IMR-90 (cell line): ENCODE measurements at regions not wholly inside any gene's neighbourhood (a gene's known extent, or its start where the extent isn't known, plus 50 kb on each side); places are given as distances from the start of the nearest gene placed in this dataset.
"Not testable (repeated sequence)": the region's sequence is repeated elsewhere in the genome, so short reads cannot be mapped to it uniquely, and the experiment has no call there.

ENCODE experiments used
- ATAC-seq: fragments of 200-7000 bp; cut with Tn5 transposase; 2 replicates; pipeline ENCODE4 v1.9.1; 2020; ENCODE audit warnings: low read depth, mild to moderate bottlenecking, moderate library complexity
- BruUV-seq: library from RNA; stranded (reverse); fragments of 400-500 nt; replicated peaks from 2 replicates; lab custom pipeline; 2021; lab: Mats Ljungman, UMichigan
- CTCF ChIA-PET: fragments of 300-600 bp; formaldehyde crosslinking; extraction: SDS; loops from one replicate; lab custom pipeline; 2021; ENCODE audit warnings: antibody characterized with exemption; lab: Yijun Ruan, JAX
- POLR2A ChIA-PET: fragments of 300-600 bp; sonication (Branson Sonifier 250); formaldehyde crosslinking; loops from one replicate; lab custom pipeline; 2022; ENCODE audit warnings: antibody characterized with exemption; ENCODE audit not compliant: unreplicated experiment; lab: Charles Lee
- DNase-seq: peaks from one replicate; pipeline ENCODE4 v3.0.0; 2013
- H2AFZ ChIP-seq: replicated peaks from 2 replicates; pipeline ENCODE3; 2013; ENCODE audit warnings: low read length, mild to moderate bottlenecking; ENCODE audit not compliant: poor library complexity
- H2AK5ac ChIP-seq: 2 replicates; pipeline ENCODE4 v1.6.1; 2013; ENCODE audit warnings: low read depth, low read length, inconsistent platforms
- H2AK9ac ChIP-seq: replicated peaks from 2 replicates; pipeline ENCODE3; 2013; ENCODE audit warnings: mild to moderate bottlenecking, low read depth, low read length, moderate library complexity; ENCODE audit not compliant: poor library complexity
- H2BK120ac ChIP-seq: 2 replicates; pipeline ENCODE4 v1.6.1; 2013; ENCODE audit warnings: low read depth, low read length, inconsistent platforms
- H2BK15ac ChIP-seq: 3 replicates; pipeline ENCODE4 v1.6.1; 2013; ENCODE audit warnings: low read depth, low read length, inconsistent platforms
- H2BK20ac ChIP-seq: 2 replicates; pipeline ENCODE4 v1.6.1; 2013; ENCODE audit warnings: low read depth, mild to moderate bottlenecking, inconsistent platforms, low read length, moderate library complexity
- H2BK5ac ChIP-seq: 2 replicates; pipeline ENCODE4 v1.6.1; 2013; ENCODE audit warnings: mild to moderate bottlenecking, low read depth, low read length, inconsistent platforms; ENCODE audit not compliant: poor library complexity, severe bottlenecking
- H3K14ac ChIP-seq: replicated peaks from 2 replicates; pipeline ENCODE4 v1.6.1; 2013; ENCODE audit warnings: low read depth, low read length, inconsistent platforms
- H3K18ac ChIP-seq: 2 replicates; pipeline ENCODE4 v1.6.1; 2013; ENCODE audit warnings: low read depth, low read length, control low read depth
- H3K23ac ChIP-seq: 2 replicates; pipeline ENCODE4 v1.6.1; 2013; ENCODE audit warnings: low read depth, low read length, inconsistent platforms
- H3K27ac ChIP-seq: 2 replicates; pipeline ENCODE4 v1.5.1; 2013; ENCODE audit warnings: mild to moderate bottlenecking, control low read depth, low read length; ENCODE audit not compliant: insufficient read depth
- H3K27me3 ChIP-seq: 2 replicates; pipeline ENCODE4 v1.6.1; 2013; ENCODE audit warnings: low read length; ENCODE audit not compliant: control insufficient read depth, insufficient read depth
- H3K36me3 ChIP-seq: 2 replicates; pipeline ENCODE4 v1.6.1; 2013; ENCODE audit warnings: low read length, mixed read lengths; ENCODE audit not compliant: control insufficient read depth, insufficient read depth
- H3K4ac ChIP-seq: 2 replicates; pipeline ENCODE4 v1.6.1; 2013; ENCODE audit warnings: low read depth, low read length, inconsistent platforms
- H3K4me1 ChIP-seq: 2 replicates; pipeline ENCODE4 v1.6.1; 2013; ENCODE audit warnings: low read length, mixed read lengths; ENCODE audit not compliant: control insufficient read depth, insufficient read depth
- H3K4me2 ChIP-seq: 2 replicates; pipeline ENCODE4 v1.6.1; 2013; ENCODE audit warnings: low read depth, mild to moderate bottlenecking, control low read depth, low read length, moderate library complexity
- H3K4me3 ChIP-seq: 2 replicates; pipeline ENCODE4 v1.5.1; 2013; ENCODE audit warnings: low read depth, mild to moderate bottlenecking, control low read depth, low read length, moderate library complexity; ENCODE audit not compliant: insufficient read depth
- H3K56ac ChIP-seq: 2 replicates; pipeline ENCODE4 v1.6.1; 2013; ENCODE audit warnings: low read length, inconsistent platforms; ENCODE audit not compliant: insufficient read depth; ENCODE audit errors: extremely low read depth
- H3K79me1 ChIP-seq, 2 experiments: 2 replicates each; pipeline ENCODE4 v1.6.1; 2013; ENCODE audit warnings: low read length in 2 of 2, inconsistent platforms in 1 of 2, low read depth in 1 of 2
- H3K9ac ChIP-seq: 2 replicates; pipeline ENCODE4 v1.6.1; 2013; ENCODE audit warnings: low read depth, low read length, control low read depth
- H3K9me1 ChIP-seq: 2 replicates; pipeline ENCODE4 v1.6.1; 2013; ENCODE audit warnings: low read length, inconsistent platforms; ENCODE audit not compliant: insufficient read depth
- H3K9me3 ChIP-seq: 2 replicates; pipeline ENCODE4 v1.6.1; 2013; ENCODE audit warnings: low read length; ENCODE audit not compliant: control insufficient read depth, insufficient read depth
- H4K20me1 ChIP-seq: 2 replicates; pipeline ENCODE4 v1.6.1; 2013; ENCODE audit warnings: low read length, inconsistent platforms; ENCODE audit not compliant: insufficient read depth
- H4K5ac ChIP-seq: 2 replicates; pipeline ENCODE4 v1.6.1; 2013; ENCODE audit warnings: mild to moderate bottlenecking, low read depth, low read length, control low read depth
- H4K8ac ChIP-seq, 2 experiments: 2 replicates each; pipeline ENCODE4 v1.6.1; 2013; ENCODE audit warnings: low read depth in 2 of 2, low read length in 2 of 2, control low read depth in 1 of 2, inconsistent platforms in 1 of 2
- H4K91ac ChIP-seq: 2 replicates; pipeline ENCODE4 v1.6.1; 2013; ENCODE audit warnings: low read depth, low read length, inconsistent platforms; ENCODE audit not compliant: insufficient read depth
- WGBS, 2 experiments: methylation state at CpG; one replicate each; pipeline versions ENCODE4 v1.1.5 to v1.1.7; 2013; ENCODE audit warnings: missing lambda C conversion rate in 2 of 2; ENCODE audit not compliant: insufficient read length in 1 of 2; ENCODE audit errors: extremely low coverage in 2 of 2; 5-methylcytosine and 5-hydroxymethylcytosine counted together
- dilution Hi-C: fragments of 300-500 bp; cut with HindIII; formaldehyde crosslinking; loops from one replicate; pipeline ENCODE4 v1.14.3; 2018; ENCODE audit warnings: low sequenced_read_pairs; ENCODE audit not compliant: unreplicated experiment
- in situ Hi-C: fragments of 300-500 bp; cut with MboI; formaldehyde crosslinking; loops from 3 replicates; pipeline ENCODE4 v1.14.3; 2019; ENCODE audit warnings: low sequenced_read_pairs, inconsistent platforms, mixed read lengths
- intact Hi-C: fragments of 100-400 bp; cut with micrococcal nuclease; formaldehyde crosslinking; loops from 2 replicates; pipeline ENCODE4 v1.10.0; 2022

DNA sequence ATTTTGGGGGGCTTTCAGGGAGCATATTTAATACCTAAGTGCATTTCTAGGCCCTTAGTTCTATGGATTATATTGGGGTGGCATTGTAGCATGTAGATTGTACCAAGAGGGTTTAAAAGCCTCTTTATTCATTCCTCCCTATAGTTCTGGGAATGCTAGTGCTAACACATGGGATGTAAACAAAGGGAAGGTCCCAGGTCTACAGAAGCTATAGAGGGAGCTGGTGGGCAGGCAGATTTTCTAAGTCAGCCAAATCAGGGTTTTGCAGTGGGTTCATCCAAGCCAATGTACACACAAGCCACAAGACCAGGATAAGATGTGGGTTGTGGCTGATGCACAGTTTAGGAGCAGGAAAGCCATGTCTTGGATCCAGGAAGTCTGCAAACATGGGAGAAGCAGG lies 131.8 kb downstream of the SRGAP2 start:
- H4K5ac ChIP-seq, H3K56ac ChIP-seq, dilution Hi-C loops, H3K23ac ChIP-seq, H2BK20ac ChIP-seq, H2BK120ac ChIP-seq, H3K9me3 ChIP-seq, H3K36me3 ChIP-seq, H4K8ac ChIP-seq, H3K4me2 ChIP-seq, H3K4me1 ChIP-seq, H3K14ac ChIP-seq, ATAC-seq, intact Hi-C loops, H3K79me1 ChIP-seq, H2BK15ac ChIP-seq, H3K27me3 ChIP-seq, H3K18ac ChIP-seq, H2AFZ ChIP-seq, H2BK5ac ChIP-seq, CTCF ChIA-PET, H2AK5ac ChIP-seq, H4K20me1 ChIP-seq, DNase-seq, H2AK9ac ChIP-seq, H3K4ac ChIP-seq, BruUV-seq, in situ Hi-C loops, H3K9me1 ChIP-seq, H3K4me3 ChIP-seq, H3K9ac ChIP-seq, POLR2A ChIA-PET, H4K91ac ChIP-seq, H3K27ac ChIP-seq: not testable (repeated sequence)

- H4K91ac ChIP-seq, H3K4me3 ChIP-seq, BruUV-seq, H4K5ac ChIP-seq, CTCF ChIA-PET, H2BK120ac ChIP-seq, DNase-seq, H2AK9ac ChIP-seq, H4K8ac ChIP-seq, H2BK15ac ChIP-seq, H3K4me1 ChIP-seq, H3K36me3 ChIP-seq, H2BK5ac ChIP-seq, POLR2A ChIA-PET, ATAC-seq, H2BK20ac ChIP-seq, H2AFZ ChIP-seq, H3K27ac ChIP-seq, H3K9ac ChIP-seq, H3K27me3 ChIP-seq, H3K4ac ChIP-seq, H3K9me1 ChIP-seq, H3K14ac ChIP-seq, H3K4me2 ChIP-seq, in situ Hi-C loops, H3K79me1 ChIP-seq, H3K23ac ChIP-seq, H2AK5ac ChIP-seq, H3K9me3 ChIP-seq, dilution Hi-C loops, H3K18ac ChIP-seq, H3K56ac ChIP-seq, H4K20me1 ChIP-seq, intact Hi-C loops: not testable (repeated sequence)
- WGBS, 2 experiments = no CpG with 5 or more reads among the region's 10 CpGs
Measured at GRCh38 chr1:206335875-206336846, 132.8 kb downstream of the SRGAP2 start.
